ENCODE measurements at regions not wholly inside any gene's neighbourhood (a gene's known extent, or its start where the extent isn't known, plus 50 kb on each side); places are given as distances from the start of the nearest gene placed in this dataset.

- Histone ChIP-seq H3K36me3 (ENCODE audit: control insufficient read depth, insufficient read depth, low read length) (no peaks in the 10 kb centered on the region), H3K23ac (ENCODE audit: low read depth, low read length) (peak overlapping the region; percentile 13), H3K9me3 (ENCODE audit: control insufficient read depth, insufficient read depth, low read length) (no peaks in the 10 kb centered on the region), H3K27me3 (ENCODE audit: control insufficient read depth, insufficient read depth, low read length) (no peaks in the 10 kb centered on the region), H4K91ac (ENCODE audit: insufficient read depth, low read depth, low read length) (no peak overlapping the region), H3K18ac (ENCODE audit: low read depth, low read length) (no peak overlapping the region; the same call in 1 of the 2 replicates), H2AFZ (replicated peaks; ENCODE audit: low read length, poor library complexity) (peak overlapping the region; percentile 16), H4K5ac (ENCODE audit: low read depth, low read length) (no peak overlapping the region; the same call in 1 of the 2 replicates), H3K9me1 (ENCODE audit: insufficient read depth, low read length) (peaks cover 5% of the 10 kb centered on the region), H3K56ac (ENCODE audit: extremely low read depth, insufficient read depth, low read length) (no peak overlapping the region), H2BK120ac (ENCODE audit: low read depth, low read length) (no peak overlapping the region), H3K9ac (ENCODE audit: low read depth, low read length) (no peak overlapping the region), H3K4ac (ENCODE audit: low read depth, low read length) (peak overlapping the region; percentile 18; the same call in 1 of the 2 replicates), H2BK20ac (ENCODE audit: low read depth, low read length) (peak overlapping the region; percentile 34), H2BK15ac (ENCODE audit: low read depth, low read length) (peak overlapping the region; percentile 40; the same call in 1 of the 3 replicates), H3K27ac (ENCODE audit: insufficient read depth, low read length) (no peak overlapping the region), H4K20me1 (ENCODE audit: insufficient read depth, low read length) (no peaks in the 10 kb centered on the region), H3K4me2 (ENCODE audit: low read depth, low read length) (no peak overlapping the region), H3K4me1 (ENCODE audit: control insufficient read depth, insufficient read depth, low read length) (peaks cover 6% of the 10 kb centered on the region; the same call in 1 of the 2 replicates), H2BK5ac (ENCODE audit: low read depth, low read length, poor library complexity, severe bottlenecking) (no peak overlapping the region), H2AK5ac (ENCODE audit: low read depth, low read length) (no peak overlapping the region), H2AK9ac (replicated peaks; ENCODE audit: low read depth, low read length, poor library complexity) (no peak overlapping the region), H3K79me1 (ENCODE audit: low read depth in 1 of 2, low read length in 2 of 2) (no peaks in the 10 kb centered on the region), H3K4me3 (ENCODE audit: insufficient read depth, low read depth, low read length) (no peak overlapping the region), H4K8ac (ENCODE audit: low read depth in 2 of 2, low read length in 2 of 2) (no peak overlapping the region), H3K14ac (replicated peaks; ENCODE audit: low read depth, low read length) (peak overlapping the region; percentile 65; the same call in 1 of the 2 replicates)
- TF ChIP-seq MAZ (IDR thresholded peaks at IDR 0.05; ENCODE audit: borderline replicate concordance, low read depth, low read length), result no peak
- TF ChIP-seq BHLHE40 (IDR thresholded peaks at IDR 0.05; ENCODE audit: low read depth, low read length), result no peak
- TF ChIP-seq CEBPB (IDR thresholded peaks at IDR 0.05; ENCODE audit: low read depth, low read length), result no peak
- no peak for TF ChIP-seq FOS (IDR thresholded peaks at IDR 0.05; ENCODE audit: low read depth, low read length)
- TF ChIP-seq RCOR1 (IDR thresholded peaks at IDR 0.05; ENCODE audit: insufficient replicate concordance, low read length), result no peak
- TF ChIP-seq SMC3 (IDR thresholded peaks at IDR 0.05; ENCODE audit: low read depth, low read length), result no peak
- TF ChIP-seq ELK1 (IDR thresholded peaks at IDR 0.05; ENCODE audit: borderline replicate concordance, low read depth, low read length), result no peak
- TF ChIP-seq MAFK (IDR thresholded peaks at IDR 0.05; ENCODE audit: low read depth, low read length), result no peak
- no peak for TF ChIP-seq POLR2A (IDR thresholded peaks at IDR 0.05; ENCODE audit: low read depth, low read length)
- in situ Hi-C loops (cut with MboI; ENCODE audit: low sequenced_read_pairs) (no loop called here), intact Hi-C loops (cut with micrococcal nuclease) (no loop called here), dilution Hi-C loops (cut with HindIII; ENCODE audit: low sequenced_read_pairs, unreplicated experiment) (no loop called here)
- DNase-seq (no peak), ATAC-seq (ENCODE audit: low read depth) (no peak)
- BruUV-seq (replicated peaks), result no TSS peak
- CTCF ChIA-PET, result no interaction called here
- POLR2A ChIA-PET (ENCODE audit: unreplicated experiment), result no interaction called here
- no CpG with 5 or more reads among the region's 5 CpGs for WGBS, 2 experiments (ENCODE audit: extremely low coverage in 2 of 2, insufficient read length in 1 of 2)
Measured at GRCh38 chr15:47661661-47662180, 55.6 kb upstream of the SEMA6D start.

All from IMR-90 (cell line).